HG02852 (cell line): ENCODE measurements at regions not wholly inside any gene's neighbourhood (a gene's known extent, or its start where the extent isn't known, plus 50 kb on each side); places are given as distances from the start of the nearest gene placed in this dataset.

Experiments
- ATAC-seq: cut with Tn5 transposase; IDR thresholded peaks from one replicate; pipeline ENCODE4 v1.9.1; 2021; ENCODE audit warnings: mild to moderate bottlenecking, moderate library complexity; ENCODE audit not compliant: unreplicated experiment

DNA sequence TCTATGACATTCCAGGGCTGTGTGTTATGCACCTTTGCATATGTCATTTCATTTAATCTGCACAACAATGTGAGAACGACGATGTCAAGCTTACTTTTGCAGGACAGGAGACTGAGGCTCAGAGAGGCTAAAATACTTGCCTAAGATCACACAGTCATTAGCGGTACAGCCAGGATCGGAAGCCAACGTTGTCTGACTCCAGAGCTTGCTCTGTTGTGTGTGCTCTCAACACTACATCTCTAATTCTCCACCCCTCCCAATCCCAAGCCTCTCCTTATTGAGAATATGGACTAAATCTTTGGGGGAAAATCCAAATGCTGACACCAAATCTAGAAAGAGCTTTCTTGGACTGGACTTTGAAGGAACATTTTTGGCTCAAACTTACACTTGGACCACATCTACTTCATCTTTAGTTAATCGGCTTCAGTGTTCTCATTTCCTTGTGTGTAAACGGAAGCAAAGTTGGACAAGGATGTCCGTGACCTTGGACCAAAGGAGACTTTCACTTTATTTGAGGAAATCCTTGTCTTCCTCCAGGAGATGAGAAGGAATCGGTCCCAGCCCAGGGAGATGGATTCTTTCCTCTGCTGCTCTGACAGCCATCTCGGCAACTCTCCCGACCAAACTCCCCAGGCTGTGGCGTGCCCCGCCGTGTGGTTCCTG is 242.4 kb downstream of the LPIN1 start:
- no peak for ATAC-seq

DNA sequence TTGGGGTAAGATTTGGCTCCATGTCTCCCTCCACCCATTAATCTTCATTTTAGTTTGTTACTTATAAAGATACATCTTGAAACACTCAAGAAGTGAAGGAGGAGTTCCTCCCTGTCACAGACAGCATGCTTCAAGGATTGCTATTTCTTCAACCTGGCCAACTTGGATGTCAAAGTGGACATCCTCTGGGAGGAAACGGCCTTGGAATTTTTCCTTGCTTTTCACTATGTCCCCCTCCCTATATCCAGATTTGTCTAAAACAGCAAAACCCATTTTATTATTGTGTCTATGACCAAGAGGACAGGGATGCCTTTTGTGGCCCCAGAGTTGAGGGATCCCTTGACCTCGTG is 242.9 kb downstream of the LPIN1 start:
- ATAC-seq: no peak

DNA sequence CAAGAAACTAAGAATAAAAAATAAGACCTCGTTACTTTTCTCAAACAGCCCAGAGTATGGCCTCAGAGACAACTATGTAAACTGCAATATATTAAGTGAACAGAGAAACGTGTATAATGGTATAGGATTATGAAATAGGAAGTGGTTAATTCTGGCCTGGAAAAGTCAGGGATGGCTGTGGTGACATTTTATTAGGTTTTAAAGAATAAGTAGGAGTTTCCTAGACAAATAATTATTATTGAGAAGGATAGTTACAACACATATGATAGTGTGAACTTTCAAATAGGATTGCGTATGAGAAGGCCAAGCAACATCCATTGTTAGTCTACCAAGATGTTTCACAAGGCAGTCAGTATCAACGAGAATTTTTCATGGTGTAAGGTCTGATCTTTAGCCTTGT is 244.1 kb downstream of the LPIN1 start:
- ATAC-seq: no peak

DNA sequence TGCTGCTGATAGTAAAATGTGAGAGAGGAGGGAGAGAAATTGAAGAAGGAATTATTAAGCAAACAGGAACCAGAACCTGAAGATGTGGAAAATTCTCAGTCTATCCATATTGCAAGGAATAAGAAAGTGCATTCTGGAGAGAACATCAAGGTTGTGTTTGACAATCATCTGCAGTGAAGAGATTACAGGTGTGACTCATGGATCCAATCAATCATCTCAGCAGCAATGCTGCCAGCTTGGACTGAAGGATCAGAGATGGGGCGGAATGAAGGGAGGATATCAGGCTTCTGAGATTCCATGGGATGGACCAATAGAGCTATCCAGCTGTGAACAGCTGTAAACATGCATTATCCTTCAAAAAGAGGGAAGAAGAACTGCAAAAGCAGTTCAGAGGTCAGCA is 247.3 kb downstream of the LPIN1 start:
- no peak for ATAC-seq

DNA sequence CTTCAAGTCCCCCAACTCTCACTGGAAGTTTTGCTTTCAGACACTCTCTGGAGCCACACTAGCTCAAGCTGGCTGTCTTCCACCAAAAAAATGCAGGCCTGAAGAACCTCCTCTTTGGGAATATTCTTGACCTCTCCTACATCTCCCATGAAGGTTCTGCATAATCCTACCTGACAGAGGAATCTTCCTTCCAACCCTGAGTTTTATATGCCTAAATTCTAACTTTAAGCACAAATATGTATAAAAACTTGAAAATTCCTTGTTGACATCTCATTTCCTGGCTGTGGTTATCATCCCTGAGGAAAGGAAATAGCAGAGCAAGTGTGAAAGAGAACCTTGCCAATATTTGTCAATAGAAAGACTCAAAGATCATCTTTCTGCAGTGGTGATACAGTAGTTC is 249.0 kb downstream of the LPIN1 start:
- ATAC-seq: no peak

DNA sequence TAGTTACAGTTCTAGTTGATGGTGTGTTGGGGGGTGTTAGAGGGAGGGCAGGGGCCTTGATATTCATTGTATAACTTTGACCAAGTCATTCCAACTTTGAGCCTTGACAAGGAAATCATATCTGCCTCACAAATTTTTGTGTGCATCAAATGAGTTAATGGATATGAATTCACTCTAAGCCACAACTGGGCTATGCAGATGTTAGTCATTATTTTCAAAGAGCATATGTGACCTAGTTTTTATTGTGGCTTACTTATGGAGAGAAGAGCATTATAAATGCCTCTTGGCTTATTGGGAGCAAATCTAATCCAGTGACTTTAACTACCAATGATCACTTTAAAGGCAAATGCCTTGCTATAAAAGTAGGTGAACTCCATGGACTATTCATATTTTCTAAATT is 250.2 kb downstream of the LPIN1 start:
- no peak for ATAC-seq

DNA sequence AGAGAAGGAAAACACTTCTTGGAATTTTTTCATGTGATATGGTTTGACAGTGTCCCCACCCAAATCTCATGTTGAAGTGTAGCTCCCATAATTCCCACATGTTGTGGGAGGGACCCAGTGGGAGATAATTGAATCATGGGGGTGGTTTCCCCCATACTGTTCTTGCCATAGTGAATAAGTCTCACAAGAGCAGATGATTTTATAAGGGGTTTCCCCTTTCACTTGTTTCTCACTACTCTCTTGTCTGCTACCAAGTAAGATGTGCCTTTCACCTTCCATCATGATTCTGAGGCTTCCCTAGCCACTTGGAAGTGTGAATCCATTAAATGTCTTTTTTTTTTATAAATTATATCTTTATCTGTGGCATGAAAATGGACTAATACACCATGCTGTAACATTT is 250.7 kb downstream of the LPIN1 start:
- ATAC-seq: no peak

DNA sequence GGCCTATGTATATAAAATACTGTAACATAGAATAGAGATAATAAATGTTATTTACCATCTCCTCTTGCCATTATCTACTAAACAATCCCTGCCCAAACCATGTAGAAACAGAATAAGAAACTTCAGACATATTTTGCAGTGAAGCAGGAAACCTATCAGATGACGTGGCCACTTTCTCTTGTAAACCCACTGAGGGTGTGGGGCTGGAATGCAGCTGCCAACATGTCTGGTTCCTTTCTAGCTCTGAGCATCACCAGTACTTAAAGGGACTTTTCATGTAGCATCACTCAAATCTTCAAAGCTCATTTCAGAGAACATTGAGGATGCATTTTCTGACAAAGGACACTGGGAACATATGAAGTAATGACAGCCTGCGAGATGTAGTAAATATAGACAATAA is 251.8 kb downstream of the LPIN1 start:
- no peak for ATAC-seq

DNA sequence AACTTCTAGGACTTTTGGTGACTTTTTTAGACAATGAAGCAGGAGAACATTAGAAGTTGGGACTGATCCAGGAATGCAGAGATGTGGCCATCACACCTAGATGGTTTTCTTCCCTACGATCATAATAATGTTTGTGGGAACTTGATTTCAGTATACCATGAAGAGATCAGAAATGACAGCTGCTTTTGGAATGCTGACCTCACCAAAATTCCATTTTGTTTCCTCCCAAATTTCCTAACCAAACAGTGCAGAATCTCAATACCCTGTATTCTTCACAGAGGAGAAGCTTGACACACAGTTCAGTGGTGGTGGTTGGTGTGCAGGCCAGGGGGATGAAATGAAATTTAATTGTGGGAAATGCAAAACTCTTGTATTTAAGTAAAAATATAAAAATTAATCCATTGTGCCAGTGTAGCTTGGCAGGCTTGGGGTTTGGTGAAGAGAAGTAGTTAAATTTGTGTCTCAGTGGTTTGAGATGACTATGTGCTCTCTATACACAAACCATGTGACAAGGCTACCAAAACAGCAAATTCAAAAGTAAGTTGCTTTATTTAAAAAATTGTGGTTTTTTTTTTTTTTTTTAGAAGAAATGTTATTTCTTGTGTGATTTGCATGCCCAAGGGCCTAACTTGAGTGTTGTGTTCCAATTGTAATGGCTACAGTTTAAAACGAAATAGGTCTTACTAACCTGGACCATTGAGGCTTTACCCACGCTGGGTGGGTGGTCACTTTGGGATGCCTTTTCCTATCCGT is 252.4 kb downstream of the LPIN1 start:
- peak; percentile 78 for ATAC-seq

DNA sequence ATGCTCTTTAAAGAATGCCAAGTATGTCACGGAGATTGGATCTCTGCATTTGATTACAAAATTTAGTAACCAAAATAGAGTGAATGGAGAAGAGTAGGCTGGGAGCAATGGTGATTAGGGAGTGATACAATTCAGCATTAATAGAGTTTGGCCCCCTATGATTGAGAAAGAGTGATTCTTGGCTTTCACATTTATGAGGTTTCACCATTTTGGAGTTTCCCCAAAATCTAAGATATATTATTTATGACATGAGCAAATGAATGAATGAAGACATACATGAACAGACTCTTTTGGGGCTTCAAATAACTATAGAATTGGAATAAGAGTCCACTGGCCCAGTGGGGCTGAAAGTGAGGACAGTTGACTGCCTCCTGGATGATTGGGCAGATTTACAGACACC is 255.2 kb downstream of the LPIN1 start:
- ATAC-seq: no peak

DNA sequence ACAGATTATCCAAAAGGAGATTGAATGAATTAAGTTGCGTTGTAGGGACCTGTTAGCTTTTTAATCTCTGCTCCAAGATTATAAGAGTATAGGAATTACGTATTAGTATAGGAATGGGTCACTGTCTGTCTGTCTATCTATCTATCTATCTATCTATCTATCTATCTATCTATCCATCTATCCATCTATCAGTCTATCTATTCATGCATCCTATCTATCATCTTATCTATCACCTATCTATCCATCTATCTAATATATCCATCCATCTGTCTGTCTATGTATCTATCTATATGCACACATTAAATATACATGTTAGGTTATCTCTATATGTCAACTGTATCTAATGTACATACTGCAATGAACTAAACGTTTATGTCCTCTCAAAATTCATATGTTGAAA is 255.8 kb downstream of the LPIN1 start:
- no peak for ATAC-seq

DNA sequence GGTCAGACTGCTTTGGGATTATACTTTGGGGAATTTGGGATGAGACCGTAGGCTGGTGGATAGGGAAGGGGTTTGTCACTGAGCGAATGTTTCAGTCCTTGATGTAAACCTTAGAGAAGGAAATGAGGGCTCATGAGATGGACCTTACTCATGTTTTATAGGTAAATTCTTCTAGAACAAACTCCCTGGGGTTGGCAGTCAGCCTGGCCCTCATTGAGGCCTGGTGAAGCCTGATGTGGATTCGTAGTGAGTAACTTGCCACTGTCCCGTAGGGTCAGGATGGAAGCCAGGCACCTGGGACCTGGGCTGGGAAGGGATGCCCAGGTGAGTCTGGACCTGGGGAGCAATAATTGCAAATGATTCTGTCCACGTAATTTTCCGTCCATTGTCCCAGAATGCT is 258.3 kb downstream of the LPIN1 start:
- no peak for ATAC-seq

DNA sequence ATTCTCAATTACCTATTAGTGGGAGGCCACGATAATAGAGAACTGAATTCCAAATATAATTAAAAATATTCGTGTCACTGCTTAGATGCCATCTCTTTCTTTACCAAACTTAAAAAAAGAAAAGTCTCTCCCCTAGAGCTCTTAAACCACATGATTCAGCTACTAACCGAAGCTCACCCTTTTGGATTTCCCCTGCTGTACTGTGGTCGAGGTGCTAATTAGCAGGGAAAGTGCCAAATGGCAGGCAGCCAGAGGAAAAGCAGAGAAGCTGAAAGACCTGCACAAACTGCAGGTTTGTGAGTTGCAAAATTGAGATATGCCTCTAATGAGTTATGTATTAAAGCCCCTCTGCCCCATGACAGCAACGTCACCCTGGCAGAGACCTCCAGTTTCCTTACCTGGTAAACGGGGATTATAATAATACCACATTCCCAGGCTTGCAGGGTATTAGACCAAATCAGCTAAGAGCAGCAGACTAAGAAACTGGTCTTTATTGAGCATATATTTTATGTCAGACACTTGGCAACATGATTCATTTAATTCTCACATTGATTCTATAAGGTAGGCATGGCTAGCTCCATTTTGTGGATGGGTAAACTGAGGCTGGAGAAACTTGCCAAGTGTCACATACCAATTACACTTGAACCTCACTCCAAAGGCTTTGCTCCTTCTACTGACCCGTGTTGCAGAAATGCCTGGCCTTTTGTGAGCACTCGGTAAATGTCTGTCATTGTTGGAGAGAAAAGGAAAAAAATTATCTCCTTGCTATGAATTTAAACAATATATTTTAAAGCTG is 259.7 kb downstream of the LPIN1 start:
- peak; percentile 86 for ATAC-seq

DNA sequence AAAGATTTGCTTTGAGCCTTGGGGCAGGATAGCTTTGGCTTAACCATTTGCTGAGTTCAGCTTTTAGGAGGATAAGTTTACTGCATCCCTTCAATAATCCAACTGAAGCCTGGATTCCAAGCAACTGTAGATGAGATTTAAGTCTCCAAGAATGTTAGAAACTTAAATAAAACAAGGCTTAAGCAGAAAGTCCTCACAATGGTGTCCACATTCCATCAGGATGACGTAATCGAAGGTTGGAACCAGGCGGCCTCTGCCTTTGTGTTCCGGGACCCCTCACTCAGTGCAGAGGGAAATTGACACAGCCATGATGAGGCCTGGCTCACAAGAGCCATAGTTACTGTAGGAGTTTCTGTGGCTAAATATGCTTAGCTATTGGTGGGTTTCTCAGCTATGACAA is 260.4 kb downstream of the LPIN1 start:
- no peak for ATAC-seq

DNA sequence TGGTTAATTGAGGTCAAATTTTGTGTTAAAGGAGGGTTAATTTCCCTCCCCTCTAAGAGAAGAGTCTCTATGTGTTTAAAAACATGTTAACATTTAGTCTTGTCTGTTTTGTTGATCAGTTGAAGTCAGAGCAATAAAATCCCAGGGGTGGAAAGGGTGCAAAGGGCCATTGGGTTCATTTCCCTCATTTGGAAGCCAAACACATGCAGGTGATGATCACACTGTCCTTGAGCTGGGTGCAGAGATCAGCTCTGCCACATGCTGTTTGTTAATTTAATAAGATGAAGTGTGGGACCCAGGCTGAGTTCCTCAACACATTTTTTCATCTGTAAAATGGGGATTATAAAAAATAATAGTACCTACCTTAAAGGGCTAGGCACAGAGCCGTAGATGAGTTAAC is 260.9 kb downstream of the LPIN1 start:
- no peak for ATAC-seq

DNA sequence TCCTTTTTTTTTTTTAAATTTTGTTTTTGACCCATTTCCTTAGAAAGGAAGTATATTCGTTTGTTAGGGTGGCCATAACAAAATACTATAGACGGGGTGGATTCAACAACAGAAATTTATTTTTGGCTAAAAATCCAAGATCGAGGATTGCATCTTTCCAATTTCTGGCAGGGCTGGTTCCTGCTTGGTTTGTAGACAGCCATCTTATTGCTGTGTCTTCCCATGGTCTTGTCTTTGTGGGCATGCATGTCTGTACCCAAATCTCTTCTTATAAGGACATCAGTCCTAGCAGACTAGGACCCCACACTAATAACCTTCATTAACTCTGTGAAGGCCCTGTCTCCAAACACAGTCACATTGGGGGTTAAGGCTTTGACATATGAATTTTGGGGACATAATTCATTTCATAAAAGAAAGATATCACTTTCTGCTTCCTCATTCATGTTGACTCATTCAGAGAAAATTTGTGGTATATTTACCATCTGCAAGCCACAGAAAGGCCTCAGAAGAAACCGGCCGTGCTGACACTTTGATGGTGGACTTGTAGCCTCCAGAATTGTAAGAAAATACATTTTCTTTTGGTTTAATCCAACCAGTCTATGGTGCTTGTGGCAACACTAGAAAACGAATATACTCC is 262.1 kb downstream of the LPIN1 start:
- ATAC-seq: peak; percentile 79

DNA sequence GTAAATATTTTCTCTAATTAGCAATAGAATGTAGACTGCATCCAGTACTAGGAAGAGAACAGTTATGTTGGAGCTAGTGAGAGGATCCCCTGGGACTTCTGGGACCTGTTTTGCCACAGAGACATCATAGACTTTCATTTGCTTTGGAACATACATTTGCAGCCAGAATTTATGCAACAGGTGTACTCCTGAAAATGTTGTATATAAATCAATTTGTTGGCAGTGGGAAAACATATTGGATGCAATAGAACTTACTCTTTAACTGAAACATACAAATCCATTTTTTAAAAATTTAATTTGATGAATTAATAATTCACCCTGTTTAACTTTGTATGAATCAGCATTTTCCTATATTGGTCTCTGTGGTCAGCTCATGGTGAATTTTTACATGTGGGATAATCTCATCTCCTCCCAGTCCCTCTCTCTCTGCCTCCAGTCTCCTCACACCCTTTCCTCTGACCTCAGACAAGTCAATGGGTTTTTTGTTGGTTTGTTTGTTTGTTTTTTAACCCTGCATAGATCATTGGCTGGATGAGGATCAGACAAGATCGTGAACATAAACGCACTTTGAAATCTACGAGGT is 263.0 kb downstream of the LPIN1 start:
- no peak for ATAC-seq

DNA sequence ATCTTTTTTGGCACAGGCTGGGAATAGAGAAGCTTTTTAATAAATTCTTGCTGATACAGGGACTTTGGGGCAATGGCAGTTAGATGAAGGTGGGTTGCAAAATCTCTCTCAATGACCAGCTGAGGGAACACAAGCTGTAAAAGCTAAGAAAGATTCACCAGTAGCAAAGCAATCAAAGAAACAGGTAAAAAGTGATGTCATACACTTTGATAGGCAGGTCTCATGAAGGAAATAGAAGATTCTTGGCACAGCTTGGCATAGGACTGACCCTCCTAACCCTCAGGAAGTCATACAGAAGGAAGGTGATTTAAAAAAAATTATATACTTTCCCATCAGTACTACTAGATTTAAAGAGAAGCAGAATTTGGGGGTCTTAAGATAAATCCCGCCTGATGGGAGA is 263.6 kb downstream of the LPIN1 start:
- no peak for ATAC-seq

DNA sequence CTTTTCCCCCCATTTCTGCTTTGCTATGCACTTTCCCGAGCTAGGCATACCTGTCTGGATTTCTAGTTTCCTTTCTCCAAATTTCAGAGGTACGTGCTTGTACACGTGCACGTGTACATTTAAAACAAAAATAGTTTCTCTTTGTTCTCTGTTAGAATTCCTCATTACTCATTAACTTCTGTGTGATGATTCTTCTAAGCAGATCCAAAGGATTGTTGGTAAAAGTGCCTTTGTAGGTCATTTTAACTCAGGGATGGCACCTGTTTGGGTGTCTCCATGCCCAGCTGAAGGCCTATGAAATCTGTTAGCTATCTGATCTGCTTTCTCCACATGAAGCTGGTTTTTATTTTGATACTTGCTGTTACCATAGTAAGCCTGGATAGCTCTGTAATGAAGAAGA is 264.3 kb downstream of the LPIN1 start:
- no peak for ATAC-seq

DNA sequence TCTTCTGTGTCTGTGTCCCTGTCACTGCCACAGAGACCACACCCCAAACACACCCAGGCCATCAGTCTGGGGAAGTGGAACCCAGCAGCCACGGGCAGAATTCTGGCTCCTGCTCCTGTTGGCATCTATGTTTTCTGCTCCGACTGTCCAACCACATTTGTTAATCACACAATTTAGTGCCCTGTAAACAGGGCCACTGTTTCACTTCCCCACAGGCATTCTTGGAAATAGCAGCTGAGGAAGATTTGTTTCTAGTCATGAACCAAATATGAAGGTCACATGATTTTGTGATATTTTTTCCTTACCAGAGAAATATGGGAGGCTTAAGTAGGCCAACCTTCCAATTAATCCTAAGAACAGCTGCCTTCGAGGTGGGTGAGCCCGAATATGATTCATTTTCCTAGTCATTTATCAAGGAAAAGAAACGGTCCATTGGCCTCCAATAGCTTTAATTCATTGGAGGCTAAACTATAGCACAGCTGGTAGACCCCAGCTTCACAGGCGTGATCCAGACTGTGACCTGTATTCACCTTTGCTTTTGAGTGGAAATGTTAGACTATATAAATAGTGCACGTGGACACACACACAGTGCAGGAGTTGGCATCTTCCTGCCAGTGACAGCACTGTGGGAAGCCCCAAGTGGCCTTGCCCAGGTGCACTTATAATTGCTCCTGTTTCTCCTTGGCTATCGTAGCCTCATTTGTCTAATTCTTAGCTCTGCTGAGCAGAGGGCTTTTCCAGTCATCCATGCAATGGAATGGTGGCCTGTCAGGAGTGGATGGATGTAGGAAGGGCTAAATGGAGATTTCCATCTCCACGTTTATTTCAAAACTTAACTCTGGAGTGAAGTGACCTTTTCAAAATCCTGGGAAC is 267.9 kb downstream of the LPIN1 start:
- ATAC-seq: no peak
